Activated T-cell treated with anti-CD3 and anti-CD28 coated beads, Interleukin-2, amount 50 U/mL, for 48 hours (primary cell): ENCODE measurements at regions not wholly inside any gene's neighbourhood (a gene's known extent, or its start where the extent isn't known, plus 50 kb on each side); places are given as distances from the start of the nearest gene placed in this dataset.
"Not testable (repeated sequence)": the region's sequence is repeated elsewhere in the genome, so short reads cannot be mapped to it uniquely, and the experiment has no call there.

Source experiments
- DNase-seq, 2 experiments: peaks; one replicate each; pipeline ENCODE4 v3.0.0-alpha.2; 2020

GRCh38 chr1:238499021-238499420 lies 608.3 kb upstream of the ZP4 start:
- DNase-seq, result no peak

- DNase-seq, result no peak
Measured at GRCh38 chr1:238492271-238492670, 601.5 kb upstream of the ZP4 start.

GRCh38 chr1:238491265-238491664 lies 600.5 kb upstream of the ZP4 start:
- no peak for DNase-seq

- DNase-seq, result no peak
Measured at GRCh38 chr1:238489006-238489405, 598.3 kb upstream of the ZP4 start.

- DNase-seq, result no peak
Measured at GRCh38 chr1:238488401-238488800, 597.7 kb upstream of the ZP4 start.

- DNase-seq, result no peak
Measured at GRCh38 chr1:238487931-238488330, 597.2 kb upstream of the ZP4 start.

- no peak for DNase-seq
Measured at GRCh38 chr1:238485912-238486209, 595.1 kb upstream of the ZP4 start.

- no peak for DNase-seq
Measured at GRCh38 chr1:238485057-238485911, 594.6 kb upstream of the ZP4 start.

GRCh38 chr1:238484121-238484520 lies 593.4 kb upstream of the ZP4 start:
- DNase-seq, result no peak

- DNase-seq, result no peak
Measured at GRCh38 chr1:238476841-238477240, 586.1 kb upstream of the ZP4 start.

GRCh38 chr1:238475712-238476111 lies 585.0 kb upstream of the ZP4 start:
- no peak for DNase-seq

- no peak for DNase-seq
Measured at GRCh38 chr1:238474263-238474662, 583.5 kb upstream of the ZP4 start.

DNA sequence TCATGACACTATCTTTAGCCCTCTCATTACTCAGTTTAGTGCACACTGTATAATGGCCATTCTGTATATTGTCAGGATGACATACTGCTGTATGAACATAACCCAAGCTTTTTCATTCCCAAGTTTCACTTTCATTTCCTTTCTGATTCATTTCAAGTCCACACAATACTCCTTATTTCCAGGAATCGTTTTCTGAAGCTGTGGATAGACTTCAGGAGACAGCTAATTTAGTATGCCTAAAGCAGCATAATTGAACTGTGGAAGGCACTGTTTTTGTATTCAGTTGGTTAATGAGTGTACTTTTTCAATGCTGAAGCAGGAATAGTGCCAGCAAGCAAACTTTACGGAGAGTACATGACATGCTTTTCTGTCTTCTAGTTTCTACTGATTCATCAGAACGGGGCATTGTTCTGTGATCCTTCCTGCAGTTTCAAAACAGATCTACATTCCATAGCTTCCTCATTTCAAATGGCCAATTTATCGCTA lies 578.5 kb upstream of the ZP4 start:
- DNase-seq, result no peak

GRCh38 chr1:238468068-238468467 lies 577.3 kb upstream of the ZP4 start:
- no peak for DNase-seq

DNA sequence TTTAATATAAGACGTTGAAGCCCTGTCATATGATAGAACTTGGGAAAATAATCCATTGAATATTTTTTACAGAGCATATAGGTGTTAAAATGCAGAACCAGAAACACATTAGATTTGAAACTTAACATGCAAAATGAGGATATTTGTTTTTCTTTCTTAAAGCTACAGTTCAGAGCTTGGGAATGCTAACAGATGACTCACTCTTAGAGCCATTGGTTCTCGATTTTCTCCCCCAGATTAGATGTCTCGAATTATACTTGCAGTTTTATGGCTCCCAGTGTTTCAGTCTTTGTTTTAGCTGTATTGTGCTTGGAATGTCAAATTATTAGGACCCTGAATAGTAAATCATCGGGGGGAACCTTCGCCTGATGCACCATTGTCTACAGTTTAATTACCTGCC lies 575.7 kb upstream of the ZP4 start:
- DNase-seq, result no peak

- no peak for DNase-seq
Measured at GRCh38 chr1:238465449-238465848, 574.7 kb upstream of the ZP4 start.

GRCh38 chr1:238458899-238459298 lies 568.2 kb upstream of the ZP4 start:
- DNase-seq, result no peak

DNA sequence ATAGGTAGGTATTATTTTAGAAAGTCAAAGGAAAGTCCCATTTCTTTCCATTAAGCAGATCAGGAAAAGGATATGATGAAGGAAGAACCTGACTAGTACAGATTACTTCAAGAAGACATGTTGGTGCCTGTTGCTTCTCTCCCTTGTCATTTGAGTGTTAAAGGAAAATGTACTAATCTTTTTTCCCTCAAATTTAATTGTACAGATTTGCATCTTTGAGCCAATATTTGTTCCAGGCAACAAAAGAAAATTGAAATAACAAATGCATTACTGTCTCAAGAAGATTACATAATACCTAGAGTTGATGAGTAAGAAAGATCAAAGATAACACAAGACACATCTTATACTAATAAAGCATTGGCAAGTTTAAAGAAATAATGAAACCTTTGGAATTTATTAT lies 566.9 kb upstream of the ZP4 start:
- no peak for DNase-seq

GRCh38 chr1:238451781-238452310 lies 561.1 kb upstream of the ZP4 start:
- no peak for DNase-seq

DNA sequence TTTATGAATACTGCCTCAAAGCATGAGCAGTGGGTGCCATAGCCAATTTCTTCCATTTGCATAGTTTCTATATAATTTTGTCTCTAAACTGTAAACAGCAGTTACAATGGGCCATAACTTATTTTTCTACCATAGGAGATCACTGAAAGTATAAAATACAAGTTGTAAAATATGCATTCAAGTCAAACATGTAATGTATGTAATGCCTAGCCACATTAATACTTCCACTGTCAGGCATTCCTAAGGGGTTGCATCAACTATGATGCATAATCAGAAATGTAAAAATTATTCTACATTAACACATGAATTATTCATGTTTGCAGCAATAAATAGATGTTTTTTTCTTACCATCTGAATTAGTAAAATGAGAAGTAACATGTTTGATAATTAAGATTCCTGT lies 560.3 kb upstream of the ZP4 start:
- DNase-seq, result no peak

- DNase-seq, result no peak
Measured at GRCh38 chr1:238443687-238444086, 553.0 kb upstream of the ZP4 start.

GRCh38 chr1:238439511-238439910 lies 548.8 kb upstream of the ZP4 start:
- DNase-seq, result no peak

DNA sequence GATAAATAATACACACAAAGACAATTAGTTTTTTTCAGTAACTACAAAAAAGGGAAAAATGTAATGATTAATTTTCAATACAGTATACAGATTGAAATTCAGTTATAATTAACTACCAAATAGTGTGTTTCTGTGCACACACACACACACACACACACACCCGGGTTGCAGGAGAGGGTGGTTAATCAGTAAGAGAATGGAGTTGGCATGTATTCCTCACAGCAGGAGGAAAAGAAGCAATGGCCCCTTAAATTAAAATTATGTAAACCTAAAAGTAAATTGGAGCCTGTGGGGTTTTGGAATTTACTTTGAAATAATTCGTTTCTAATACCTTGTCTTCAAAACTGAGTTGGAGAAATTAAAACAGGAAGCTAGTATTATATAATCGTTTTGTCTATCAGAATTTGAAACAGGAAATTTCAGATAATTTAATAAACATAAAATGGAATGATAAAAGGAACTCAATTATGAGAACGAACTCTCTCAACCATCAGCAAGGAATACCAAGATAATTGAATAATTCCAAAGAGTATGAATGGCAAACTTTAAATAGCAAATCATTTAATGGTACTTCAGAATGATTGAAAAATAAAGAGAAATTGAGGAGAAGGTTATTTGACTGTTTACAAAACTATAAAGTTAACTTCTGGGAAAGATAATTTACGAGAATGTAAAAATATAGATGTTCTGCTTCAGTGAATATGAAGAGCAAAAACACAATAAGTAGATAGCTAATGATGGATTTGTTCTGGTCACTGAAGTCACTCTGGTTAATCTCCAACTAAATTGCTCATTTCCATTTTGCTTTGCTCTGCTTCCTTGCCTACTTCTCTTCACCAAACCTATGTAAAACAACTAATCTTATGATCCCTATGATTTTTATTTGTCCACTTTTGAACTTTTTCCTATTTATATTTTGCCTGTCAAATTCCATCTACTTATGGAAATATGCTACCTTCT lies 547.9 kb upstream of the ZP4 start:
- no peak for DNase-seq

DNA sequence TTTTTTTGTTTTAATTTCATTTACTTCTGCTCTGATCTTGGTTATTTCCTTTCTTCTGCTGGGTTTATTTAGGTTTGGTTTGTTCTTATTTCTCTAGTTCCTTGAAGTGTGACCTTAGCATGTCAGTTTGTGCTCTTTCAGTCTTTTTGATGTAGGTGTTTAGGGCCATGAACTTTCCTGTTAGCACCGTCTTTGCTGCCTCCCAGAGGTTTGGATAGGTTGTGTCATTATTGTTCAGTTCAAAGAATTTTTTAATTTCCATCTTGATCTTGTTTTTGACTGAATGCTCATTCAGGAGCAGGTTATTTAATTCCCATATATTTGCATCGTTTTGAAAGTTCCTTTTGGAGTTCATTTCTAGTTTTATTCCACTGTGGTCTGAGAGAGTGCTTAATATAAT lies 539.0 kb upstream of the ZP4 start:
- not testable (repeated sequence) for DNase-seq
